ENCODE measurements at regions not wholly inside any gene's neighbourhood (a gene's known extent, or its start where the extent isn't known, plus 50 kb on each side); places are given as distances from the start of the nearest gene placed in this dataset.

DNA sequence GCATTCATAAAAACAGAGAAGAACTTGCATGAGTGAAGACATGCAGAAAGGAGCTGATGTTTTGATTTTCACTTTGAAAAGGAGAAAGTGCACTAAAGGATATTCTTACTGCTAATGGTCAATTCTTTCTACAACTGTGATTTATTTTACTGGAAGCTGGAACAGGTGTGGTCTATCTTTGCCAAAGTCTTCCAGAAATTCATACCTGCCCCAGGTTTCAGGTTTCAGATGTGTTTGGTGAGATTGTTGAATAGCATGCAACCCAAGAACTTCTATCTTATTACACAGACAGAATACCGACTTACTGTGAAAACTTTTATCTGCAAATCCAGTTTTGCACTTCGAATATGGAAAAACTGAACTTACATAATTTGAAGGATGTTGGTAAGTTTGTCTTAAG is 388.3 kb downstream of the PDGFC start:
- no peak overlapping the region for H3K4me3 ChIP-seq
- 88% methylated on average over 2 of the region's 2 CpGs for WGBS
- no peaks in the 10 kb centered on the region for H3K27me3 ChIP-seq
- no peak for TF ChIP-seq POLR2AphosphoS5 (IDR thresholded peaks at IDR 0.05)
- TF ChIP-seq, protein P1, sequence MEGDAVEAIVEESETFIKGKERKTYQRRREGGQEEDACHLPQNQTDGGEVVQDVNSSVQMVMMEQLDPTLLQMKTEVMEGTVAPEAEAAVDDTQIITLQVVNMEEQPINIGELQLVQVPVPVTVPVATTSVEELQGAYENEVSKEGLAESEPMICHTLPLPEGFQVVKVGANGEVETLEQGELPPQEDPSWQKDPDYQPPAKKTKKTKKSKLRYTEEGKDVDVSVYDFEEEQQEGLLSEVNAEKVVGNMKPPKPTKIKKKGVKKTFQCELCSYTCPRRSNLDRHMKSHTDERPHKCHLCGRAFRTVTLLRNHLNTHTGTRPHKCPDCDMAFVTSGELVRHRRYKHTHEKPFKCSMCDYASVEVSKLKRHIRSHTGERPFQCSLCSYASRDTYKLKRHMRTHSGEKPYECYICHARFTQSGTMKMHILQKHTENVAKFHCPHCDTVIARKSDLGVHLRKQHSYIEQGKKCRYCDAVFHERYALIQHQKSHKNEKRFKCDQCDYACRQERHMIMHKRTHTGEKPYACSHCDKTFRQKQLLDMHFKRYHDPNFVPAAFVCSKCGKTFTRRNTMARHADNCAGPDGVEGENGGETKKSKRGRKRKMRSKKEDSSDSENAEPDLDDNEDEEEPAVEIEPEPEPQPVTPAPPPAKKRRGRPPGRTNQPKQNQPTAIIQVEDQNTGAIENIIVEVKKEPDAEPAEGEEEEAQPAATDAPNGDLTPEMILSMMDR (IDR thresholded peaks at IDR 0.05), result no peak
- no peak for TF ChIP-seq POLR2A (IDR thresholded peaks at IDR 0.05; ENCODE audit: low read depth)
- TF ChIP-seq EP300 (IDR thresholded peaks at IDR 0.05), result no peak
- no peaks in the 10 kb centered on the region for H3K9me3 ChIP-seq
- H3K4me1 ChIP-seq, result no peaks in the 10 kb centered on the region
- intact Hi-C loops (cut with DNase I), result no loop called here
- no peak for DNase-seq (ENCODE audit: extremely low spot score)
- no peaks in the 10 kb centered on the region for H3K36me3 ChIP-seq
- H3K27ac ChIP-seq (replicated peaks in 1 of 4), result no peak overlapping the region

DNA sequence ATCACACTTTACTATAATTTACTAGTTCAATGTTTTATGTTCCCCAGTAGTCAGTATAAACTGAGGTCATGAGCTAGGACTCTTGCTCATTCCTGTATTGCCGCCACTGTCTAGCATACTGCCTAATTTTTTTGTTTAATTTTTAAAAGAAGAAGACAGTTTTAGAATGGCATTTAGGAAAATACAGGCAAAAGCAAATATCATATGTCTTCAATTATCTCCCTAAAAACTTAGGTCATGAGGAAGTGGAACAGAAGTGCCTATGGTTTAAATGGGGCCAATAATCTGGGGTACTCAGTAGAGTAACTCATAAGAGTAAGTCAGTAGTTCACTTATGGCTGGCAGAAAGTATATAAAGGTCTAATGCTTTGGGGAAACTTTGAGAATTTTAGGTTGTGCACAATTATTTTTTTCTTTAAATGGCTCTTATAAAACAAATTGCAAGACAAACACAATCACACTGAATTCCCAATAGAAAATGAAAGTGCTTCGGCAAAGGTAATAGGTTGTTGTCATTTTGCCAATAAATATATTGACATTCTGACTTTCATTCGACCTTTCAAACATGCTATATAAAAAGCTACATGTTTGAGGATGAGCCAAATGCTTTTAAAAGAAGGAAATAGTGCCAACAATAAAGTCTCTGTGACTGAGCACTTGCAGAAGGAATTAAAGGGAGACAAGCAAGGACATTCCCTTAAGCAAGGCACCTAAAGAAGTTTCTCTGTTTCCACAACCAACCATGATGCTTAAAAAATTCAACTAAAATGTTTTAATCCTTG is 390.1 kb downstream of the PDGFC start:
- no peaks in the 10 kb centered on the region for H3K4me1 ChIP-seq
- intact Hi-C loops (cut with DNase I), result no loop called here
- TF ChIP-seq POLR2A (IDR thresholded peaks at IDR 0.05; ENCODE audit: low read depth) (no peak), EP300 (IDR thresholded peaks at IDR 0.05) (no peak), POLR2AphosphoS5 (IDR thresholded peaks at IDR 0.05) (no peak)
- TF ChIP-seq, protein P1 (IDR thresholded peaks at IDR 0.05), result no peak
- H3K4me3 ChIP-seq, result no peak overlapping the region
- H3K27ac ChIP-seq (replicated peaks in 1 of 4), result no peak overlapping the region
- WGBS, result 56% methylated on average over 3 of the region's 3 CpGs
- no peaks in the 10 kb centered on the region for H3K9me3 ChIP-seq
- H3K36me3 ChIP-seq, result no peaks in the 10 kb centered on the region
- no peak for DNase-seq (ENCODE audit: extremely low spot score)
- H3K27me3 ChIP-seq, result no peaks in the 10 kb centered on the region

DNA sequence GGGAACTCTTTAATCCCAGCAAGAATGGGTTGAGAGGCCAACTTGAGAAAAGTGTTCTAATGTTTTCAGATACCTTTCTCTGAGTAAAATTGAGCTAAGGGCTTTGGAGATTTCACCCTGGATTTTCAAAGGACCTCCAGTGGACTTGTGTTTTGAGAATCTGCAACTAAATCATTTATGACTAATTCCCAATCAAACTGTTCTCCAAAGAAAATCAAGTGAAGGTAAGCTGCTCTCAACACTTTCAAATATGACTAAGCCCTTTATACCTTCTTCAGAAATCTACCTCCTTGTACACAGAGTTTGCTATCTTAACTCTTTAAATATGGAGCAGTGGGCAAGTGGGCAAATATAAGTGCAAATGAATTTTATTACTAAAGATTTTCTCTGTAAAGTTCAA is 392.9 kb downstream of the PDGFC start:
- Histone ChIP-seq H3K27me3 (no peaks in the 10 kb centered on the region), H3K4me1 (no peaks in the 10 kb centered on the region), H3K36me3 (no peaks in the 10 kb centered on the region), H3K9me3 (no peaks in the 10 kb centered on the region), H3K27ac (replicated peaks in 1 of 4) (no peak overlapping the region), H3K4me3 (no peak overlapping the region)
- no peak for DNase-seq (ENCODE audit: extremely low spot score)
- intact Hi-C loops (cut with DNase I), result no loop called here
- TF ChIP-seq POLR2A (IDR thresholded peaks at IDR 0.05; ENCODE audit: low read depth) (no peak), POLR2AphosphoS5 (IDR thresholded peaks at IDR 0.05) (no peak), EP300 (IDR thresholded peaks at IDR 0.05) (no peak)
- TF ChIP-seq, protein P1 (IDR thresholded peaks at IDR 0.05), result no peak

DNA sequence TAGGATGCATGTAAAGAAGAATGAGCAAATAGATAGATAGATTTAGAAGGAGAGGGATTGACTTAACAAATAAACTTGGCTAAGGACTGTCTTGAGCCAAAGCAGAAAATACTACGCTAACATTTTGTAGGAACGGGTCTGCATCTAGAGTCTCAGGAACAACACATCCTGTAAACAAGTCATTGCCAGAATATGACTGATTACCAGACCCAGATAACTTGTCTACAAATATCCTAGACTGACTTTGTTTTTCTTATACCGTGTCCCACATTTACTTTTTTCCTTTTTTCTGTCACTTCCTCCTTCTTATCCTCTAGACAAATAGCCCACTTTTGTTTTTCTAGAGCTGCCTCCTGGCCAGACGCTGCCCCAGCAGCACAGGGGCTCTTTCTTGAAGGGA is 393.6 kb downstream of the PDGFC start:
- Histone ChIP-seq H3K4me3 (no peak overlapping the region), H3K9me3 (no peaks in the 10 kb centered on the region), H3K27me3 (no peaks in the 10 kb centered on the region), H3K36me3 (no peaks in the 10 kb centered on the region), H3K27ac (replicated peaks in 1 of 4) (no peak overlapping the region), H3K4me1 (no peaks in the 10 kb centered on the region)
- DNase-seq (ENCODE audit: extremely low spot score), result no peak
- no peak for TF ChIP-seq POLR2AphosphoS5 (IDR thresholded peaks at IDR 0.05)
- TF ChIP-seq, protein P1 (IDR thresholded peaks at IDR 0.05), result no peak
- no peak for TF ChIP-seq POLR2A (IDR thresholded peaks at IDR 0.05; ENCODE audit: low read depth)
- no peak for TF ChIP-seq EP300 (IDR thresholded peaks at IDR 0.05)
- WGBS, result 55% methylated on average over 4 of the region's 4 CpGs
- intact Hi-C loops (cut with DNase I), result no loop called here

DNA sequence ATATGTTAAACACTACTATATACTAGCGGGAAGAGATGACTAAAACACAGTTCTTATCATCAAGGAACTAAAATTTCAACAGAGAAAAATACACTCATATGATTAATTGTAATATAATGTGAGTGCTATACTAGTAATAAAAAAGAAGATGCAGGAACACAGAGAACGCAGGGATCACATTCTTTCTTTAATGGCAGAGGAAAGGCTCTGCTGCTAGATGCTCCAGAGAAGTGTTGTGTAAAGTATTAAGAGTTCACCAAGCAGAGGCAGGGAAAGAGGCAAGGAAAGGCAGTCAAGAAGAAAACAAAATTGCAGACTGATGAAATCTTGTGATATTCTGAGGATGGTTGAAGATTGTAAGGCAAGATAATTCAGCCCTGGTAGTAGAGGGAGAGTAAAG is 394.7 kb downstream of the PDGFC start:
- H3K27me3 ChIP-seq, result no peaks in the 10 kb centered on the region
- DNase-seq (ENCODE audit: extremely low spot score), result no peak
- 63% methylated on average over 2 of the region's 2 CpGs for WGBS
- no peak overlapping the region for H3K27ac ChIP-seq (replicated peaks in 1 of 4)
- H3K4me3 ChIP-seq, result no peak overlapping the region
- TF ChIP-seq POLR2A (IDR thresholded peaks at IDR 0.05; ENCODE audit: low read depth) (no peak), POLR2AphosphoS5 (IDR thresholded peaks at IDR 0.05) (no peak), EP300 (IDR thresholded peaks at IDR 0.05) (no peak)
- TF ChIP-seq, protein P1 (IDR thresholded peaks at IDR 0.05), result no peak
- intact Hi-C loops (cut with DNase I), result no loop called here
- H3K9me3 ChIP-seq, result no peaks in the 10 kb centered on the region
- no peaks in the 10 kb centered on the region for H3K4me1 ChIP-seq
- no peaks in the 10 kb centered on the region for H3K36me3 ChIP-seq

All from esophagus muscularis mucosa (tissue), 4 donors.